ENCODE measurements at regions not wholly inside any gene's neighbourhood (a gene's known extent, or its start where the extent isn't known, plus 50 kb on each side); places are given as distances from the start of the nearest gene placed in this dataset.

DNA sequence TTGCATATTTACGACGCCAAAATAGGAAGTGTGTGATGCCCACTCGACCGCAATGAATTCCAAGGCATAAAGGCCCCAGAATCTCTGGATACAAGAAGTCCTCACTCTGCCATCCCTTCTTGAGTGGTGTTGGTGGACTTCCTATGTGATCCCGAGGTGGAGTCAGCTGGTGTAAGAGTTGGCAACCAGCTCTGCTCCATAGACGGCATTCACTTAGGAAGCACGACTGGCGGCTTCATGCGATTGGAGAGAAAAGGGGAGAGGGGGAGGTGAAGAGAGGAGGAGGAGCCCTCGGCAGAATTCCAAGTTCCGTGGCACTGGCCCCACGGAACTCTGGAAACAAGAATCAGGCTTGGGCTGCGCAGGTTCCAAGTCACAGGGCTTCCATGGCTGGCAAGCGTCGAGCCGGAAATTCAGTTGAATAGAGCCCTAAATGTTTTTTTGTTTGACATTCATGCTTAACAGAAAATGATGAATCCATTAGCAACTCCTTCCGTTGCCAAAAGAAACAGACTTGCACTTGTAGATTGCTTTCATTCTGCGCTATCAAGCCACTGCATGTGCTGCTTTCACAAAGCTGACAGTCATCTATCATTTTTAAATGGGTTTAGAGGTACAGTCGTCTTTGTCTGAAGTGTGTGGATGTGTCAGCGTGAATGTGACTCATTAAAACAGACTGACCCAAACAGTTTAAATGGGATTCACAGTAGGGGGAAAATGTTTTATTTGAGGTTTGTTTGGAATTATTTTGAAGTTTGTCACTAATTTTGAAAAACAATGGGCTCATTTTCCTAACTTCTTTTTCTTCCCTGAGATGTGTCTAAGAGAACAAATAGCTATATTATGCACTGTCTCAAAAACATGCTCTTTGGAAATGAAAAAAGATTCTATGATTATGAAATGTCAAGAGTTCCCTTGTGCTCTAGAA lies 428.3 kb upstream of the ATP11B start:
- Histone ChIP-seq H3K27ac (ENCODE audit: low read depth, low read length, poor library complexity, severe bottlenecking) (no peak overlapping the region), H3K79me2 (ENCODE audit: insufficient read depth, low read length) (no peaks in the 10 kb centered on the region), H3F3A (ENCODE audit: insufficient read depth, low read length) (no peaks in the 10 kb centered on the region)

GRCh38 chr3:182366746-182367145 lies 426.6 kb upstream of the ATP11B start:
- Histone ChIP-seq H4K20me1 (ENCODE audit: insufficient read depth, low read length) (no peaks in the 10 kb centered on the region), H3K9ac (ENCODE audit: low read length) (no peak overlapping the region), H3K27ac (ENCODE audit: low read depth, low read length, poor library complexity, severe bottlenecking) (no peak overlapping the region), H3K79me2 (ENCODE audit: insufficient read depth, low read length) (no peaks in the 10 kb centered on the region), H3K9me3 (ENCODE audit: low read length) (no peaks in the 10 kb centered on the region), H3K36me3 (ENCODE audit: insufficient read depth, low read length) (no peaks in the 10 kb centered on the region), H3K27me3 (ENCODE audit: insufficient read depth, low read length) (no peaks in the 10 kb centered on the region), H3K4me2 (ENCODE audit: low read length) (no peak overlapping the region), H3K9me2 (ENCODE audit: low read depth, low read length) (no peaks in the 10 kb centered on the region), H3K4me1 (ENCODE audit: insufficient read depth, low read length, severe bottlenecking) (no peaks in the 10 kb centered on the region), H3K4me3 (ENCODE audit: low read depth, low read length, poor library complexity, severe bottlenecking) (no peak overlapping the region), H2AFZ (ENCODE audit: low read length) (no peak overlapping the region), H3F3A (ENCODE audit: insufficient read depth, low read length) (no peaks in the 10 kb centered on the region)
- no peak for TF ChIP-seq CTCF (IDR thresholded peaks at IDR 0.05; ENCODE audit: low read length)

More for the DNA sequence above, 428.3 kb upstream of the ATP11B start:
- TF ChIP-seq EZH2 (IDR thresholded peaks at IDR 0.05; ENCODE audit: borderline replicate concordance, low read length) (no peak), CTCF (IDR thresholded peaks at IDR 0.05; ENCODE audit: low read length) (no peak)
- no peaks in the 10 kb centered on the region for H3K4me1 ChIP-seq (ENCODE audit: insufficient read depth, low read length, severe bottlenecking)
- no peaks in the 10 kb centered on the region for H3K9me3 ChIP-seq (ENCODE audit: low read length)
- no peaks in the 10 kb centered on the region for H3K27me3 ChIP-seq (ENCODE audit: insufficient read depth, low read length)
- no peak overlapping the region for H3K4me3 ChIP-seq (ENCODE audit: low read depth, low read length, poor library complexity, severe bottlenecking)
- H3K4me2 ChIP-seq (ENCODE audit: low read length) = no peak overlapping the region
- no peaks in the 10 kb centered on the region for H3K36me3 ChIP-seq (ENCODE audit: insufficient read depth, low read length)
- no peak overlapping the region for H3K9ac ChIP-seq (ENCODE audit: low read length)
- H3K9me2 ChIP-seq (ENCODE audit: low read depth, low read length) = no peaks in the 10 kb centered on the region
- H4K20me1 ChIP-seq (ENCODE audit: insufficient read depth, low read length) = no peaks in the 10 kb centered on the region
- no peak overlapping the region for H2AFZ ChIP-seq (ENCODE audit: low read length)

- Histone ChIP-seq H3K4me1 (ENCODE audit: insufficient read depth, low read length, severe bottlenecking) (no peaks in the 10 kb centered on the region), H3K36me3 (ENCODE audit: insufficient read depth, low read length) (no peaks in the 10 kb centered on the region), H3K27ac (ENCODE audit: low read depth, low read length, poor library complexity, severe bottlenecking) (no peak overlapping the region), H2AFZ (ENCODE audit: low read length) (no peak overlapping the region), H3K9me3 (ENCODE audit: low read length) (no peaks in the 10 kb centered on the region), H3K27me3 (ENCODE audit: insufficient read depth, low read length) (no peaks in the 10 kb centered on the region), H4K20me1 (ENCODE audit: insufficient read depth, low read length) (no peaks in the 10 kb centered on the region), H3K4me2 (ENCODE audit: low read length) (no peak overlapping the region), H3K4me3 (ENCODE audit: low read depth, low read length, poor library complexity, severe bottlenecking) (no peak overlapping the region), H3K79me2 (ENCODE audit: insufficient read depth, low read length) (no peaks in the 10 kb centered on the region), H3K9ac (ENCODE audit: low read length) (no peak overlapping the region), H3K9me2 (ENCODE audit: low read depth, low read length) (no peaks in the 10 kb centered on the region), H3F3A (ENCODE audit: insufficient read depth, low read length) (no peaks in the 10 kb centered on the region)
- TF ChIP-seq CTCF (IDR thresholded peaks at IDR 0.05; ENCODE audit: low read length) = no peak
- TF ChIP-seq EZH2 (IDR thresholded peaks at IDR 0.05; ENCODE audit: borderline replicate concordance, low read length) = no peak
Measured at GRCh38 chr3:182369861-182370260, 423.4 kb upstream of the ATP11B start.

All from OCI-LY1 (cell line).